ENCODE measurements at regions not wholly inside any gene's neighbourhood (a gene's known extent, or its start where the extent isn't known, plus 50 kb on each side); places are given as distances from the start of the nearest gene placed in this dataset.

GRCh38 chr2:104438481-104438880 lies 415.4 kb upstream of the POU3F3 start:
- TF ChIP-seq, protein P1, sequence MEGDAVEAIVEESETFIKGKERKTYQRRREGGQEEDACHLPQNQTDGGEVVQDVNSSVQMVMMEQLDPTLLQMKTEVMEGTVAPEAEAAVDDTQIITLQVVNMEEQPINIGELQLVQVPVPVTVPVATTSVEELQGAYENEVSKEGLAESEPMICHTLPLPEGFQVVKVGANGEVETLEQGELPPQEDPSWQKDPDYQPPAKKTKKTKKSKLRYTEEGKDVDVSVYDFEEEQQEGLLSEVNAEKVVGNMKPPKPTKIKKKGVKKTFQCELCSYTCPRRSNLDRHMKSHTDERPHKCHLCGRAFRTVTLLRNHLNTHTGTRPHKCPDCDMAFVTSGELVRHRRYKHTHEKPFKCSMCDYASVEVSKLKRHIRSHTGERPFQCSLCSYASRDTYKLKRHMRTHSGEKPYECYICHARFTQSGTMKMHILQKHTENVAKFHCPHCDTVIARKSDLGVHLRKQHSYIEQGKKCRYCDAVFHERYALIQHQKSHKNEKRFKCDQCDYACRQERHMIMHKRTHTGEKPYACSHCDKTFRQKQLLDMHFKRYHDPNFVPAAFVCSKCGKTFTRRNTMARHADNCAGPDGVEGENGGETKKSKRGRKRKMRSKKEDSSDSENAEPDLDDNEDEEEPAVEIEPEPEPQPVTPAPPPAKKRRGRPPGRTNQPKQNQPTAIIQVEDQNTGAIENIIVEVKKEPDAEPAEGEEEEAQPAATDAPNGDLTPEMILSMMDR (IDR thresholded peaks at IDR 0.05 in 8 of 11, conservative IDR thresholded peaks at IDR 0.05 in 3 of 11): no peak
- TF ChIP-seq POLR2AphosphoS5 (IDR thresholded peaks at IDR 0.05): no peak
- no peak for TF ChIP-seq POLR2A (IDR thresholded peaks at IDR 0.05)

All from spleen (tissue), 7 donors.